GM12878 (cell line): ENCODE measurements at regions not wholly inside any gene's neighbourhood (a gene's known extent, or its start where the extent isn't known, plus 50 kb on each side); places are given as distances from the start of the nearest gene placed in this dataset.

ENCODE experiments used
- ATAC-seq: fragments of 200-7000 bp; cut with Tn5 transposase; 3 replicates; pipeline ENCODE4 v1.9.1; 2020; ENCODE audit warnings: mild to moderate bottlenecking, moderate library complexity
- BruUV-seq: library from RNA; stranded (reverse); fragments of 400-500 nt; replicated peaks from 2 replicates; lab custom pipeline; 2021; lab: Mats Ljungman, UMichigan
- CTCF ChIA-PET: fragments of 300-600 bp; sonication (Branson Sonifier 250); formaldehyde crosslinking; extraction: SDS; loops from one replicate; lab custom pipeline; 2021; ENCODE audit warnings: inconsistent platforms; lab: Yijun Ruan, JAX
- POLR2A ChIA-PET: fragments of 350-600 bp; formaldehyde crosslinking; extraction: SDS; loops from one replicate; lab custom pipeline; 2021; ENCODE audit warnings: inconsistent platforms; lab: Charles Lee
- RAD21 ChIA-PET: fragments of 300-600 bp; sonication (Branson Sonifier 250); formaldehyde crosslinking; loops from one replicate; lab custom pipeline; 2023; ENCODE audit warnings: antibody characterized with exemption; ENCODE audit not compliant: unreplicated experiment; lab: Charles Lee
- SMC1A ChIA-PET: fragments of 300-600 bp; sonication (Branson Sonifier 250); formaldehyde crosslinking; loops from one replicate; lab custom pipeline; 2023; ENCODE audit not compliant: unreplicated experiment, uncharacterized antibody; lab: Charles Lee
- DNase-seq: peaks from one replicate; pipeline ENCODE4 v3.0.0-alpha.2; 2011; ENCODE audit warnings: low read depth, low spot score
- FAIRE-seq: peaks from 3 replicates; lab custom pipeline; 2011; peaks lifted over from hg19 to GRCh38; lab: Jason Lieb, UNC
- H2AFZ ChIP-seq: 2 replicates; pipeline ENCODE4 v1.6.0; 2011; ENCODE audit warnings: low read depth, low read length, control low read depth; ENCODE audit not compliant: control insufficient read depth
- H3K27ac ChIP-seq: 2 replicates; pipeline ENCODE4 v1.5.1; 2011; ENCODE audit warnings: control low read depth; ENCODE audit not compliant: control insufficient read depth, insufficient read depth
- H3K27me3 ChIP-seq, 2 experiments: replicated peaks in 1 of 2; 2 replicates each; pipeline versions ENCODE4 v1.6.0 to v1.6.1; 2011; ENCODE audit warnings: low read length in 1 of 2; ENCODE audit not compliant: control insufficient read depth in 2 of 2, insufficient read depth in 2 of 2
- H3K36me3 ChIP-seq, 2 experiments: 2 replicates each; pipeline ENCODE4 v1.5.1; 2011; ENCODE audit warnings: low read length in 1 of 2; ENCODE audit not compliant: control insufficient read depth in 2 of 2, insufficient read depth in 2 of 2
- H3K4me1 ChIP-seq: 2 replicates; pipeline ENCODE4 v1.6.1; 2011; ENCODE audit warnings: mild to moderate bottlenecking, low read length, moderate library complexity, mixed read lengths; ENCODE audit not compliant: control insufficient read depth, insufficient read depth
- H3K4me2 ChIP-seq: 2 replicates; pipeline ENCODE4 v1.6.0; 2011; ENCODE audit warnings: control low read depth; ENCODE audit not compliant: control insufficient read depth, insufficient read depth
- H3K4me3 ChIP-seq: fragments of 200-600 bp; sonication (generic); 2 replicates; pipeline ENCODE4 v1.5.1; 2016
- H3K79me2 ChIP-seq: 2 replicates; pipeline ENCODE4 v1.6.0; 2011; ENCODE audit warnings: low read length; ENCODE audit not compliant: control insufficient read depth, insufficient read depth
- H3K9ac ChIP-seq: 2 replicates; pipeline ENCODE4 v1.8.0; 2011; ENCODE audit warnings: low read length, control low read depth, mixed read lengths; ENCODE audit not compliant: control insufficient read depth, insufficient read depth
- H3K9me3 ChIP-seq: replicated peaks from 3 replicates; pipeline ENCODE4 v1.5.1; 2011; ENCODE audit warnings: mild to moderate bottlenecking, low read length; ENCODE audit not compliant: control insufficient read depth, insufficient read depth
- H4K20me1 ChIP-seq: 2 replicates; pipeline ENCODE4 v1.6.0; 2011; ENCODE audit not compliant: control insufficient read depth, insufficient read depth
- ATF2 ChIP-seq: IDR thresholded peaks from 2 replicates; pipeline ENCODE4 v1.6.1; 2012; ENCODE audit warnings: low read length, inconsistent platforms
- CEBPZ ChIP-seq: fragments of 150-350 bp; IDR thresholded peaks from 2 replicates; pipeline ENCODE4 v1.6.1; 2016; ENCODE audit warnings: low read depth, low read length
- E2F8 ChIP-seq: fragments of 450-650 bp; IDR thresholded peaks from 2 replicates; pipeline ENCODE4 v1.6.1; 2018; ENCODE audit warnings: mild to moderate bottlenecking, low read depth, moderate library complexity; ENCODE audit not compliant: partially characterized antibody
- HDGF ChIP-seq: fragments of 450-650 bp; IDR thresholded peaks from 2 replicates; pipeline ENCODE4 v1.6.1; 2016; ENCODE audit warnings: antibody characterized with exemption
- KDM1A ChIP-seq: fragments of 200-600 bp; sonication (generic); IDR thresholded peaks from 2 replicates; pipeline ENCODE4 v1.6.1; 2016; ENCODE audit warnings: borderline replicate concordance
- MLLT1 ChIP-seq: fragments of 450-650 bp; IDR thresholded peaks from 2 replicates; pipeline ENCODE4 v1.6.1; 2016; ENCODE audit warnings: mild to moderate bottlenecking
- NFYB ChIP-seq: IDR thresholded peaks from 2 replicates; pipeline ENCODE4 v1.6.1; 2011; ENCODE audit warnings: low read depth, mild to moderate bottlenecking, low read length, improper control_type of control experiment, moderate library complexity; ENCODE audit not compliant: insufficient read depth
- PAX5 ChIP-seq: IDR thresholded peaks from 2 replicates; pipeline ENCODE4 v1.6.1; 2011; ENCODE audit warnings: low read depth, low read length, borderline replicate concordance
- POU2F2 ChIP-seq: IDR thresholded peaks from 3 replicates; pipeline ENCODE4 v1.6.1; 2011; ENCODE audit warnings: low read depth, mild to moderate bottlenecking, low read length, borderline replicate concordance
- RFX5 ChIP-seq: IDR thresholded peaks from 2 replicates; pipeline ENCODE4 v1.6.1; 2011; ENCODE audit warnings: low read depth, low read length, improper control_type of control experiment
- SMARCA5 ChIP-seq: fragments of 450-650 bp; IDR thresholded peaks from 2 replicates; pipeline ENCODE4 v1.6.1; 2017; ENCODE audit warnings: mild to moderate bottlenecking
- SREBF2 ChIP-seq: IDR thresholded peaks from 2 replicates; pipeline ENCODE4 v1.6.1; 2012; ENCODE audit warnings: mild to moderate bottlenecking, low read length
- SUPT20H ChIP-seq: IDR thresholded peaks from 2 replicates; pipeline ENCODE4 v1.6.1; 2011; ENCODE audit warnings: low read depth, mild to moderate bottlenecking, low read length, moderate library complexity, borderline replicate concordance; ENCODE audit not compliant: control insufficient read depth
- USF2 ChIP-seq: IDR thresholded peaks from 2 replicates; pipeline ENCODE4 v1.6.1; 2011; ENCODE audit warnings: low read depth, low read length, improper control_type of control experiment, borderline replicate concordance
- WGBS: methylation state at CpG from one replicate; pipeline ENCODE4 v1.1.6; 2016; ENCODE audit warnings: low lambda C conversion rate; ENCODE audit not compliant: insufficient replicate concordance, insufficient coverage; ENCODE audit errors: missing lambda C conversion rate; 5-methylcytosine and 5-hydroxymethylcytosine counted together
- in situ Hi-C: fragments of 300-500 bp; cut with MboI; formaldehyde crosslinking; loops from 9 replicates; pipeline ENCODE4 v1.14.3; 2018; ENCODE audit warnings: mixed read lengths
- intact Hi-C: fragments of 100-400 bp; cut with micrococcal nuclease; formaldehyde crosslinking; loops from one replicate; pipeline ENCODE4 v1.14.2; 2022; ENCODE audit not compliant: unreplicated experiment

GRCh38 chr20:60817891-60818290 lies 434.2 kb upstream of the CDH4 start (continued):
- TF ChIP-seq MLLT1 (no peak), USF2 (no peak), PAX5 (no peak), SUPT20H (no peak), CEBPZ (no peak), SREBF2 (no peak)
- TF ChIP-seq, all 136 proteins: peak for 0

- no peaks in the 10 kb centered on the region for H3K36me3 ChIP-seq
- DNase-seq (no peak), ATAC-seq (no peak), FAIRE-seq (no peak)
- ChIA-PET CTCF (no interaction called here), RAD21 (no interaction called here), SMC1A (no interaction called here), POLR2A (no interaction called here)
- H3K27me3 ChIP-seq, result no peaks in the 10 kb centered on the region
- no peaks in the 10 kb centered on the region for H4K20me1 ChIP-seq
- 11% methylated on average over 5 of the region's 5 CpGs for WGBS
- H3K4me1 ChIP-seq, result no peaks in the 10 kb centered on the region
- no peak overlapping the region for H3K9ac ChIP-seq
- no peak overlapping the region for H3K27ac ChIP-seq
- H3K4me2 ChIP-seq, result no peak overlapping the region
- no peaks in the 10 kb centered on the region for H3K79me2 ChIP-seq
- no peak overlapping the region for H2AFZ ChIP-seq
- no peaks in the 10 kb centered on the region; the same call in 2 of the 3 replicates for H3K9me3 ChIP-seq
- BruUV-seq, result no TSS peak
- intact Hi-C loops (no loop called here), in situ Hi-C loops (no loop called here)
- H3K4me3 ChIP-seq, result no peak overlapping the region
- TF ChIP-seq ATF2 (no peak), RFX5 (no peak), HDGF (no peak), SMARCA5 (no peak), POU2F2 (no peak), E2F8 (no peak), NFYB (no peak), KDM1A (no peak)
Observed at GRCh38 chr20:60819511-60819910, 432.6 kb upstream of the CDH4 start.
